NCI-H446 treated with DMSO at 0.1 percent for 48 hours (cell line): ENCODE measurements at regions not wholly inside any gene's neighbourhood (a gene's known extent, or its start where the extent isn't known, plus 50 kb on each side); places are given as distances from the start of the nearest gene placed in this dataset.
"Not testable (repeated sequence)": the region's sequence is repeated elsewhere in the genome, so short reads cannot be mapped to it uniquely, and the experiment has no call there.

Experiments
- DNase-seq: peaks from one replicate; lab custom pipeline; 2025; lab: John Stamatoyannopoulos, UW

DNA sequence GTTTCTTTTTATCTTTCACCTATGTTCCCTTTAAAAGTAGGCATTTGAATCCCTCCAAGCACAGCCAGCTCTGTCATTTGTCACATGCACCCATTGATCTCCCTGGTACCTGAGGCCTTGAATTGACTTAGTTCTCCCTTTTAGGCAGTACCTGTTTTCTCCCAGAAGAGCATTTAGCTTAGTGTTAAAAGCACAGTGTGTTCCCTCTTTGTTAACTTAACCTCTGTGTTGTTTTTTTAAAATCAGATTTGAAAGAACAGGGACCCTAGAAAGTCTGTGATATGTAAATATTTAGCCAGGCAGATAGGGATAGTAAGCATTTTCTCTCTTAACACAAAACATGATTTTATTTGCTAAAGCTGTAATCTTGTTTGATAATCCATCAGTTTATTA lies 113.8 kb upstream of the SPATA31D4 start:
- DNase-seq = no peak

DNA sequence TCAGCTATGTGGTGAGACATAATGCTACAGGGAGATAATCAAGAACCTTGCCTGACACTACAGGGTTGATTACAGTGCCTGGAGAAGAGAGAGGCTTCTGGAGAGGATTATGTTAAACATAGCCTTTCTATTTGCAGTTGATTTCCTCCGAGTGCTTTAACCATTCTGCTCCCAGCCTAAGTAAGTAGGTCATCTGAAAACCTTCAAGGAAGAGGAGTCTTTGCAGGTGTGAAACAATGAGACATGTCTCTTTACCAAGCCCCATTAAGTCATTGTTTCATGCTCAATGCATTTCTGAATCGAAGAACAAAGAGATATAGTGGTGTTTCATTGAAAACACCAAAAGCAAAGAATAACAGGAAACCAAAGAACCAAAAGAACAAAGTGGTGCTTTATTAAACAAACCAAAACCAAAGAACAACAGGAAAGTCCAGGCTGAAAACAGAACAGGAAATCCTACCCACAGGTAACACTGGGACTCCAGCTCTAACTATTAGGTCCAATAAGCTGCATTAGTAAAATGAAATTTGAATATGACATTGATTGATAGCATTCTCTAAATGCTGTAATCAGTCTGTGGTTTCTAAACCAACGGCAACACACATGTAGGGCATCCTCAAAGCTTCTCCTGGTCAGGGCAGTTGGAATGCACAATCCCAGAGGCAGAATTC lies 113.3 kb upstream of the SPATA31D4 start:
- DNase-seq = no peak

GRCh38 chr9:81815781-81816180 lies 112.4 kb upstream of the SPATA31D4 start:
- DNase-seq = no peak

GRCh38 chr9:81819155-81819554 lies 109.1 kb upstream of the SPATA31D4 start:
- DNase-seq = no peak

- DNase-seq = no peak
Measured at GRCh38 chr9:81819859-81820546, 108.2 kb upstream of the SPATA31D4 start.

GRCh38 chr9:81822301-81822865 lies 105.8 kb upstream of the SPATA31D4 start:
- no peak for DNase-seq

DNA sequence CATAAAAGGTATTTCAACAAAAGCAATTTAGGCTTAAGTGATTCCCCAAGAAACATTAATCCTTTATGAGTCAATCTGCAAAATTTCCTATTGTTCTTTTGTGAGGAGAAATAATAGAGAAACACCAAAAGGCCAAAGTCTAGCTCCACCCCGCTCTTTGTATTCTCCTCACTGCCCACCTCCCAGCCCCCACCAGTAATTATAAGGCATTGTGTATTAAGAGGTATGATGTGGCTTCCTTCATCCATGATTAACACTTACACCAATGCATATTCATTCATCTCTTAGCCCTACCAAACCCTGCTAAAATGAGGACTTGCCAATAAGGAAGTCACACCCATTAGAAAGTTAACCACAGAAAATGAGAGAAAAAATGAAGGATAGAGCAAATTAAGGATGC lies 105.3 kb upstream of the SPATA31D4 start:
- no peak for DNase-seq

DNA sequence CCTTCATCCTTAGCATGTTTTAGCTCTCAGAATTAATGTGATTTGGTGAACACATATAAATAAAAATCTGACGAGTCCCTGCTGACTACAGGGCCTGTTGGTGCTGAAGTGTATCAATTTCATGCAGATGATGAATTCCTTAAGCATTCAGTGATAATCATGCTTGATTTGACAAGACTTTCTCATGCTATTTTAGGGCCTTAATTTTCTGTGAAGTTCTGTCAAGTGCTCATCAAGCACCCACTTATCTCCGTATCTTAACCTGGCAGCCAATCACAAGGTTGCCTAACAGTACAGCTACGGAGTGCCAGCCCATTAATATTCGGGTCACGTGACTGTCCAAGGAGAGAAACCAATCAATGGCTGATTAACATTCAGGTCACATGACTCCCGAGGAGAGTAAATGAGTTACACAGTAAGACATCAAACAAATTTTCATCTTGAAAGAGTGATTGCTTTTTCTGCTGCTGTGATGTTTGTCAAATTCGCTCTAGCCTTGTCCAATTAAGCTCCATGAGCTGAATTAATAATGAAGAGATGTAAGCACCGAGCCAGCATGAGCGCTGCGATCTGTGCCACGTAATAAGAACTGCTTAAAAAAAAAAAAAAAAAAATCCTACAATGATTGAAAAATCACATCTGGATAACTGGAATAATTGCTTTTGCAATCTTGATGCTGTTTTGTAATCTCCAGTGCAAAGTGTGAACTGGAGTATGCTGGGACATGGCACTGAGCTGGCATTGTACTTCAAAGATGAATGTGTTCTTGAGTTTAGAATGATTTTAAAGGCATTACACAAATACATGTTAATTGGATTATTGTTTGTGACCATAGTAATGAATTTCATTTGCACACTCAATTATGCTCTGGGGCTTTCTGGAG lies 104.3 kb upstream of the SPATA31D4 start:
- DNase-seq = no peak

GRCh38 chr9:81824802-81825730 lies 103.2 kb upstream of the SPATA31D4 start:
- DNase-seq = no peak

DNA sequence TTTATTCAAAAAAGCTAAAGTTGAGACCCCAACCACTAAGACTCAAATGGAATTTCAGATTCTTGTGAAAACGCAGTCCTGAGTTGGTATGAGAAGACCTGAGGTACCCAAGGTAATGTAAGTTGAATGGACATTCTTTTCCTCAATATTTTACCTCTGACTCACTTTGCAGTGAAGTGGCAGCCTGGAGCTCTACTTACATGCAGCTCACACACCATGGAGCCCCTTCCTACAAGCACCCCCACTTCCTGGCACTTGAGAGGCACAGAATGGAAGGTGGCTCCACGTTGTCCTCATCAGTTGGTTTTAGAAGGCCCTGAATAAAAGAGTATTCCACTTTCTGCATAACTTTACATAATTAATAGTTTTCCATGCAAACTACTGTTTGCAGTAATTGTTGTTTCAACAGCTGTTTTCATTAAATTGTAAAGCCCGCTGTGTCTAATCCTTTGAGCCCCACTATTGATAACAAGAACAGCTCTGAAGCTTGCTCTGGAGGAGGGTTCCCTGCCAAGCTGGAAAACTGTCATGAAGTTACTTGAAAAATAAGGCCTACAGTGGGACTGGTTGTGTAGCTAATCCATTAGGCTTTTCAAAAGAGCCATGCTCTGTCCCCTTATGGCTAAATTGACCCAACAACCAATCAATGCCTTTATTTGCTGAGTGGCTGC lies 102.2 kb upstream of the SPATA31D4 start:
- DNase-seq = no peak

DNA sequence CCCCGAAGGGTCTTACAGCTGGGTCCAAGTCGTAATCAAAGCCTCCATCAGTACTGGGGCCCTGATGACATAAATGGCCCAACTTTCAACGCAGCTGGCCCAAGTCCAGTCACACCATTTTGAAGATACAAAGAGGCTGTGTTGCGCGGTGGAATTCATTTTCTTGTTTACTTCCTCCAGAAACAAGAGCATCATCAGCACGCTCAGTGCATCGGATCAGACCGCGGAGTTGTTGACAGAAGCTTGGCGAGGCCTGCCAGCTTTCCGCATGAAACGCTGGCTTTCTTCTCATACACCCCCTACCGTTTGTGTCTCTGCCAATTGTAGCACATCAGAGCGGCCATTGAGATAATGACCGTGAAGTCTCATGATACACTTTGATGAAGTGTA lies 101.7 kb upstream of the SPATA31D4 start:
- DNase-seq = peak; percentile 85

DNA sequence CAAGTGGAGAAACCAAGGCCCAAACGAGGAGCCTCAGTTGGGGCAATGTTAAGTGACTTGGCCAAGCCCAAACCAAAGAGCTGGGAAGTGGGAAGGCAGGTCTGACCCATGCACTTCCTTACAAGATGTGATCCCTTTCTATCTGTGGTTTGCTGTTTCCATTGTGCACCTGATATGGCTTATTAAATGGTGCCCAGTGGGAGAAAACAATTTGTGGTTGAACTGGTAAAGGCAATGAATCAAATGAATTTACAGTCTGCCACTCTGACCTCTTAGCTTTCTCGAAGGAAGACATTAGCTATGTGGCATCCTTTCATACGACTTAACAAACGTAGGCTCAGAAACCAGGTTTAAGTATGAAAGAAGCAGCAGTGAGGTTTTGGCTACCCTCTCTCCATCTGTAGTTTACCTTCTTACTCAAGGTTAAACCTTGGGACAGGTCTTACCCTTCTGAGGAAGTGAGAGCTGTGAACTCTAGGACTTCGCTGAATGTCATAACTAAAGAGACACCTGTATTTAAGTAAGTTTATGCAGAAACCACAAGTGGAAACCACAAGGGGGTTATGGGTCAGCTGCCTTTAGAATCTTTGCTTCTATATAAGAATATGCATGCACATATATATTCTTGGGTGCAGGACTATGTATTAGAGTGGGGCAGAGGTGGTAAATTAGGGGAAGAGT lies 100.5 kb upstream of the SPATA31D4 start:
- no peak for DNase-seq

- no peak for DNase-seq
Measured at GRCh38 chr9:81829195-81829882, 98.9 kb upstream of the SPATA31D4 start.

- not testable (repeated sequence) for DNase-seq
Measured at GRCh38 chr9:81830431-81830830, 97.8 kb upstream of the SPATA31D4 start.

- DNase-seq = no peak
Measured at GRCh38 chr9:81832571-81833285, 95.5 kb upstream of the SPATA31D4 start.

DNA sequence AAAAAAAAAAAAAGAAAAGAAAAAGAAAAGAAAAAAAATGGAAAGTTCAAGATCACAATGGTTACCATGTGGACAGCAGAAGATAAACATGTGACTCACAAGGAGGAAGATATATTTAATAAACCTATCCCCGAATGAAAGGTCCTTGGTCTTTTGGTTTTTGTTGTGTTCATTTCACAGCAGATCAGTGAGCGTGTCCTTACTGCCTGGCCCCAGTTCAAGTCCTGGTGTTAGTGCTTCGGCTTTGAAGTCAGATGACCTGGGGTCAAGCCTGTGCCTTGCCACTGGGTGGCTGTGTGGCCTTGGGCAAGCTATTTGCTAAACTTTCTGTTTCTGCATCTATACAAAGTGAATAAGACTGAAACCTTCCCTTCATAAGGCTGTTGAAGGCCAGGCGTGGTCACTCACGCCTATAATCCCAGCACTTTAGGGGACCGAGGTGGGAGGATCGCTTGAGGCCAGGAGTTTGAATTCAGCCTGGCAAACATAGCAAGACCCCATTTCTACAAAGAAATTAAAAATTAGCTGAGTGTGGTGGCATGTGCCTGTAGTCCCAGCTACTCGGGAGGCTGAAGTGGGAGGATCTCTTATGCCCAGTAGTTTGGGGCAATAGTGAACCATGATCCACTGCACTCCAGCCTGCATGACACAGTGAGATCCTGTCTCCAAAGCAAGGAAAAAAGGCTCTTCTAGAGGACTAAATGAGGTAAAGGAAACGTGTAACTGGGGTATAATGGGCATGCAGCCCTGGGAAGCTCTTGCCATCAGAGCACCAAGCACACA lies 94.5 kb upstream of the SPATA31D4 start:
- DNase-seq = no peak

DNA sequence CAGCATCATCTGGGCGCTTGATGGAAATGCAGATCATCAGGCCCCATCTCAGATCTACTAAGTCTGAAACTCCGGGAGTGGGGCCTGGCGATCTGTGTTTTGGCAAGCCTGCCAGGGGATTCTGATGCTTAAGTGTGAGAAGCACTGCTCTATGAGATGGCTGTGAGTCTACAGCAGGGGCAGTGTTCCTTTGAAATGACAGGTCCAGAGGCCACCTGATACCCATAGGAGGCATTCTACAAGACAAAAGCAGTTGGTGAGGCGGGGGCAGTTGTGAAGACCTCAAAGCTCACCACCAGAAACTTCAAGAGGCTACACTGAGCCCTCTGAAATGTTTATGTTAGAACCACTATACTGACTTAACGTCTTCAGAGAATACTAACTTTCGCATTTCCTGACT lies 86.9 kb upstream of the SPATA31D4 start:
- no peak for DNase-seq

- no peak for DNase-seq
Measured at GRCh38 chr9:81844131-81844567, 84.1 kb upstream of the SPATA31D4 start.
